HCT116 (cell line): ENCODE measurements at regions not wholly inside any gene's neighbourhood (a gene's known extent, or its start where the extent isn't known, plus 50 kb on each side); places are given as distances from the start of the nearest gene placed in this dataset.

Experiments
- ATAC-seq: fragments of 200-7000 bp; cut with Tn5 transposase; 2 replicates; pipeline ENCODE4 v1.9.1; 2020; ENCODE audit warnings: mild to moderate bottlenecking, moderate library complexity
- BruUV-seq: library from RNA; stranded (reverse); fragments of 400-500 nt; replicated peaks from 2 replicates; lab custom pipeline; 2021; lab: Mats Ljungman, UMichigan
- CTCF ChIA-PET: fragments of 300-600 bp; sonication (Branson Sonifier 250); formaldehyde crosslinking; loops from one replicate; lab custom pipeline; 2021; ENCODE audit warnings: antibody characterized with exemption; lab: Charles Lee
- POLR2A ChIA-PET: fragments of 300-600, 350-600 bp; sonication (Branson Sonifier 250); formaldehyde crosslinking; loops from one replicate; lab custom pipeline; 2021; ENCODE audit warnings: antibody characterized with exemption; lab: Charles Lee
- RAD21 ChIA-PET, 2 experiments: fragments of 300-600 bp; sonication (Branson Sonifier 250); formaldehyde crosslinking; loops; one replicate each; lab custom pipeline; 2023; ENCODE audit warnings: low total read pairs in 2 of 2; ENCODE audit not compliant: uncharacterized antibody in 2 of 2, unreplicated experiment in 2 of 2, low non-redundant PET in 1 of 2; lab: Charles Lee
- DNase-seq: peaks from one replicate; pipeline ENCODE4 v3.0.0-alpha.2; 2010; ENCODE audit warnings: low read depth, low spot score
- H2AFZ ChIP-seq: fragments of 200-600 bp; shearing (Covaris generic), sonication (generic); 2 replicates; pipeline ENCODE4 v1.6.1; 2017; ENCODE audit warnings: low read depth, mixed run types, mixed read lengths, antibody characterized with exemption, low read length; ENCODE audit not compliant: poor library complexity, severe bottlenecking
- H3K27ac ChIP-seq: 2 replicates; pipeline ENCODE4 v1.5.1; 2012; ENCODE audit warnings: low read depth, low read length
- H3K27me3 ChIP-seq: fragments of 200-600 bp; sonication (generic); 2 replicates; pipeline ENCODE4 v1.6.1; 2016; ENCODE audit warnings: mixed run types, low read length, mixed read lengths; ENCODE audit not compliant: insufficient read depth
- H3K36me3 ChIP-seq, 2 experiments: fragments of 200-500 bp in 1 of 2; fragments of 200-600 bp in 1 of 2; sonication (Bioruptor generic) in 1 of 2; sonication (generic) in 1 of 2; 2 replicates each; pipeline versions ENCODE4 v1.5.1 to v1.6.1; 2014 to 2016; ENCODE audit warnings: low read length in 2 of 2, inconsistent platforms in 1 of 2, mixed read lengths in 1 of 2, mixed run types in 1 of 2; ENCODE audit not compliant: insufficient read depth in 2 of 2, control insufficient read depth in 1 of 2
- H3K4me1 ChIP-seq, 2 experiments: fragments of 200-600 bp in 1 of 2; sonication (generic) in 1 of 2; 2 replicates each; pipeline versions ENCODE4 v1.5.1 to v1.6.1; 2012 to 2017; ENCODE audit warnings: low read length in 2 of 2, inconsistent platforms in 1 of 2, mild to moderate bottlenecking in 1 of 2, mixed read lengths in 1 of 2, mixed run types in 1 of 2, moderate library complexity in 1 of 2; ENCODE audit not compliant: insufficient read depth in 2 of 2, control insufficient read depth in 1 of 2
- H3K4me2 ChIP-seq: fragments of 200-600 bp; sonication (generic); 2 replicates; pipeline ENCODE4 v1.6.1; 2017; ENCODE audit warnings: mixed run types, low read length, mixed read lengths
- H3K4me3 ChIP-seq, 2 experiments: fragments of 200-600 bp in 1 of 2; sonication (generic) in 1 of 2; replicated peaks in 1 of 2; 2 replicates each; pipeline ENCODE4 v1.5.1; 2011 to 2016; ENCODE audit warnings: low read length in 2 of 2, control low read depth in 1 of 2, low read depth in 1 of 2, mild to moderate bottlenecking in 1 of 2, mixed read lengths in 1 of 2, mixed run types in 1 of 2
- H3K79me2 ChIP-seq: fragments of 200-600 bp; sonication (generic); 2 replicates; pipeline ENCODE4 v1.6.1; 2017; ENCODE audit warnings: mild to moderate bottlenecking, mixed run types, low read length, moderate library complexity, mixed read lengths; ENCODE audit not compliant: insufficient read depth
- H3K9ac ChIP-seq: fragments of 200-600 bp; sonication (generic); 2 replicates; pipeline ENCODE4 v1.6.1; 2016; ENCODE audit warnings: low read length, mixed read lengths
- H3K9me2 ChIP-seq: fragments of 200-600 bp; sonication (generic), shearing (Covaris generic); 2 replicates; pipeline ENCODE4 v1.6.1; 2017; ENCODE audit warnings: mixed run types, mild to moderate bottlenecking, moderate library complexity; ENCODE audit not compliant: insufficient read depth
- H3K9me3 ChIP-seq, 2 experiments: fragments of 200-500 bp in 1 of 2; fragments of 200-600 bp in 1 of 2; sonication (Bioruptor generic) in 1 of 2; sonication (generic) in 1 of 2; 2 replicates each; pipeline ENCODE4 v1.6.1; 2014 to 2017; ENCODE audit warnings: low read length in 2 of 2, mixed read lengths in 2 of 2, inconsistent platforms in 1 of 2, low read depth in 1 of 2, mild to moderate bottlenecking in 1 of 2, mixed run types in 1 of 2, moderate library complexity in 1 of 2; ENCODE audit not compliant: control insufficient read depth in 1 of 2, insufficient read depth in 1 of 2
- H4K20me1 ChIP-seq: fragments of 200-600 bp; sonication (generic), shearing (Covaris generic); 2 replicates; pipeline ENCODE4 v1.6.1; 2017; ENCODE audit warnings: mixed run types, mild to moderate bottlenecking, moderate library complexity; ENCODE audit not compliant: insufficient read depth
- CBX3 ChIP-seq: IDR thresholded peaks from 2 replicates; pipeline ENCODE4 v1.6.1; 2012; ENCODE audit warnings: low read depth
- CEBPB ChIP-seq: IDR thresholded peaks from 2 replicates; pipeline ENCODE4 v1.6.1; 2012; ENCODE audit warnings: low read depth
- CTCF ChIP-seq, 3 experiments: fragments of 200-600 bp in 1 of 3; sonication (generic) in 1 of 3; IDR thresholded peaks in 2 of 3; conservative IDR thresholded peaks in 1 of 3; 2 replicates each; pipeline ENCODE4 v1.5.1; 2012 to 2017; ENCODE audit warnings: low read depth in 2 of 3, low read length in 2 of 3, antibody characterized with exemption in 1 of 3, borderline replicate concordance in 1 of 3, control low read depth in 1 of 3, mild to moderate bottlenecking in 1 of 3, mixed read lengths in 1 of 3, mixed run types in 1 of 3, moderate library complexity in 1 of 3; ENCODE audit not compliant: insufficient read depth in 1 of 3
- EGR1 ChIP-seq: IDR thresholded peaks from 2 replicates; pipeline ENCODE4 v1.6.1; 2012; ENCODE audit warnings: low read depth
- ELF1 ChIP-seq: IDR thresholded peaks from 2 replicates; pipeline ENCODE4 v1.6.1; 2012; ENCODE audit warnings: low read depth, borderline replicate concordance
- EZH2 ChIP-seq: fragments of 200-600 bp; sonication (generic); IDR thresholded peaks from 2 replicates; pipeline ENCODE4 v1.6.1; 2017; ENCODE audit warnings: antibody characterized with exemption, mixed run types
- EZH2phosphoT487 ChIP-seq: fragments of 200-600 bp; IDR thresholded peaks from 2 replicates; pipeline ENCODE4 v1.6.1; 2018; ENCODE audit warnings: antibody characterized with exemption, borderline replicate concordance
- FOSL1 ChIP-seq: IDR thresholded peaks from 2 replicates; pipeline ENCODE4 v1.6.1; 2012; ENCODE audit warnings: low read depth
- JUND ChIP-seq: IDR thresholded peaks from 2 replicates; pipeline ENCODE4 v1.6.1; 2012
- MAX ChIP-seq: IDR thresholded peaks from 2 replicates; pipeline ENCODE4 v1.6.1; 2012
- POLR2A ChIP-seq: IDR thresholded peaks from 2 replicates; pipeline ENCODE4 v1.7.0; 2011; ENCODE audit warnings: borderline replicate concordance; ENCODE audit not compliant: insufficient read depth, insufficient read length; ENCODE audit errors: extremely low read depth
- POLR2AphosphoS5 ChIP-seq: IDR thresholded peaks from 2 replicates; pipeline ENCODE4 v1.6.1; 2011; ENCODE audit warnings: mild to moderate bottlenecking, low read depth, low read length, moderate library complexity
- RAD21 ChIP-seq: IDR thresholded peaks from 2 replicates; pipeline ENCODE4 v1.6.1; 2012; ENCODE audit warnings: low read depth, mild to moderate bottlenecking
- REST ChIP-seq: IDR thresholded peaks from 2 replicates; pipeline ENCODE4 v1.6.1; 2012; ENCODE audit warnings: low read depth
- SIN3A ChIP-seq: IDR thresholded peaks from 2 replicates; pipeline ENCODE4 v1.6.1; 2012; ENCODE audit warnings: low read depth
- SP1 ChIP-seq: IDR thresholded peaks from 2 replicates; pipeline ENCODE4 v1.6.1; 2012; ENCODE audit warnings: low read depth
- SRF ChIP-seq: IDR thresholded peaks from 2 replicates; pipeline ENCODE4 v1.6.1; 2012; ENCODE audit warnings: low read depth
- TCF7L2 ChIP-seq: IDR thresholded peaks from 2 replicates; pipeline ENCODE4 v1.7.0; 2011; ENCODE audit warnings: borderline replicate concordance, inconsistent platforms; ENCODE audit not compliant: insufficient read depth, insufficient read length; ENCODE audit errors: extremely low read depth
- ZNF274 ChIP-seq: fragments of 200-500 bp; sonication (Bioruptor generic); IDR thresholded peaks from 2 replicates; pipeline ENCODE4 v1.6.1; 2014; ENCODE audit warnings: mild to moderate bottlenecking, low read depth, low read length, inconsistent platforms
- intact Hi-C: fragments of 100-400 bp; cut with micrococcal nuclease; formaldehyde crosslinking; loops from 2 replicates; pipeline ENCODE4 v1.10.0; 2022

GRCh38 chr14:85817430-85817829 is 287.5 kb downstream of the FLRT2 start:
- H3K4me2 ChIP-seq: no peak overlapping the region
- ATAC-seq: no peak
- H2AFZ ChIP-seq: no peak overlapping the region
- H3K27me3 ChIP-seq: no peaks in the 10 kb centered on the region
- CTCF ChIA-PET: no interaction called here
- BruUV-seq: no TSS peak
- H3K4me1 ChIP-seq: no peaks in the 10 kb centered on the region
- H3K27ac ChIP-seq: no peak overlapping the region
- intact Hi-C loops: no loop called here
- no peaks in the 10 kb centered on the region for H4K20me1 ChIP-seq
- H3K4me3 ChIP-seq: no peak overlapping the region
- no peak overlapping the region for H3K9ac ChIP-seq
- TF ChIP-seq ZNF274 (no peak), FOSL1 (no peak), TCF7L2 (no peak), EGR1 (no peak), CEBPB (no peak), MAX (no peak), SIN3A (no peak), EZH2phosphoT487 (no peak), SRF (no peak), SP1 (no peak), RAD21 (no peak), JUND (no peak), POLR2AphosphoS5 (no peak), CBX3 (no peak), REST (no peak), POLR2A (no peak), CTCF (IDR thresholded peaks at IDR 0.05 in 2 of 3, conservative IDR thresholded peaks at IDR 0.05 in 1 of 3; ENCODE audit: borderline replicate concordance in 1 of 3, insufficient read depth in 1 of 3, low read depth in 2 of 3, low read length in 2 of 3) (no peak), ELF1 (no peak), EZH2 (no peak)
- no peaks in the 10 kb centered on the region for H3K9me2 ChIP-seq
- POLR2A ChIA-PET: no interaction called here
- DNase-seq: no peak
- RAD21 ChIA-PET: no interaction called here
- H3K36me3 ChIP-seq: no peaks in the 10 kb centered on the region
- no peaks in the 10 kb centered on the region for H3K79me2 ChIP-seq
- peaks cover 8 to 21% of the 10 kb centered on the region in 2 experiments; a peak in 2 of 4 replicates for H3K9me3 ChIP-seq
